Osteoblast (primary cell): ENCODE measurements at regions not wholly inside any gene's neighbourhood (a gene's known extent, or its start where the extent isn't known, plus 50 kb on each side); places are given as distances from the start of the nearest gene placed in this dataset.

Experiments
- DNase-seq: peaks from one replicate; pipeline ENCODE4 v3.0.0; 2011; ENCODE audit warnings: low spot score, mixed read lengths; ENCODE audit not compliant: insufficient read length; ENCODE audit errors: missing footprints
- H2AFZ ChIP-seq: 2 replicates; pipeline ENCODE4 v1.6.0; 2011; ENCODE audit warnings: mild to moderate bottlenecking, low read length
- H3K27ac ChIP-seq: 2 replicates; pipeline ENCODE4 v1.5.1; 2011; ENCODE audit warnings: mild to moderate bottlenecking, low read depth, low read length, moderate library complexity
- H3K27me3 ChIP-seq: 2 replicates; pipeline ENCODE4 v1.6.0; 2012; ENCODE audit warnings: mild to moderate bottlenecking, control low read depth, inconsistent platforms, low read length, moderate library complexity; ENCODE audit not compliant: insufficient read depth
- H3K36me3 ChIP-seq: 2 replicates; pipeline ENCODE4 v1.5.1; 2011; ENCODE audit warnings: mild to moderate bottlenecking, low read length, control low read depth, moderate library complexity; ENCODE audit not compliant: insufficient read depth
- H3K4me1 ChIP-seq: 2 replicates; pipeline ENCODE4 v1.5.1; 2011; ENCODE audit warnings: mild to moderate bottlenecking, low read length, control low read depth, moderate library complexity; ENCODE audit not compliant: insufficient read depth
- H3K4me2 ChIP-seq: 2 replicates; pipeline ENCODE4 v1.6.0; 2011; ENCODE audit warnings: mild to moderate bottlenecking, low read length; ENCODE audit not compliant: insufficient read depth
- H3K4me3 ChIP-seq: fragments of 200-600 bp; sonication (generic); 3 replicates; pipeline ENCODE4 v1.5.1; 2012; ENCODE audit warnings: mild to moderate bottlenecking, low read length, inconsistent platforms; ENCODE audit not compliant: insufficient read depth
- H3K79me2 ChIP-seq: 2 replicates; pipeline ENCODE4 v1.6.0; 2012; ENCODE audit warnings: mild to moderate bottlenecking, low read length, control low read depth, inconsistent platforms; ENCODE audit not compliant: insufficient read depth
- H3K9me3 ChIP-seq: 2 replicates; pipeline ENCODE4 v1.5.1; 2011; ENCODE audit warnings: low read depth, low read length, control low read depth
- H4K20me1 ChIP-seq: 2 replicates; pipeline ENCODE4 v1.6.0; 2012; ENCODE audit warnings: mild to moderate bottlenecking, low read length, control low read depth; ENCODE audit not compliant: insufficient read depth
- CTCF ChIP-seq: IDR thresholded peaks from 2 replicates; pipeline ENCODE4 v1.5.1; 2011; ENCODE audit warnings: mild to moderate bottlenecking, low read depth, low read length, moderate library complexity; ENCODE audit errors: extremely low read depth

- Histone ChIP-seq H3K36me3 (no peaks in the 10 kb centered on the region), H2AFZ (no peak overlapping the region), H3K27ac (no peak overlapping the region), H3K4me2 (no peak overlapping the region), H3K4me1 (no peaks in the 10 kb centered on the region), H3K9me3 (no peaks in the 10 kb centered on the region), H4K20me1 (no peaks in the 10 kb centered on the region), H3K27me3 (no peaks in the 10 kb centered on the region), H3K79me2 (no peaks in the 10 kb centered on the region), H3K4me3 (no peak overlapping the region)
- TF ChIP-seq CTCF: no peak
- no peak for DNase-seq
Measured at GRCh38 chr2:139083121-139083520, 302.9 kb upstream of the NXPH2 start.

GRCh38 chr2:139080244-139080643 lies 300.1 kb upstream of the NXPH2 start:
- H4K20me1 ChIP-seq: no peaks in the 10 kb centered on the region
- H3K27me3 ChIP-seq: no peaks in the 10 kb centered on the region
- H2AFZ ChIP-seq: no peak overlapping the region
- no peak for DNase-seq
- H3K36me3 ChIP-seq: no peaks in the 10 kb centered on the region
- peaks cover 2% of the 10 kb centered on the region for H3K9me3 ChIP-seq
- H3K79me2 ChIP-seq: no peaks in the 10 kb centered on the region
- no peak for TF ChIP-seq CTCF
- no peak overlapping the region for H3K4me2 ChIP-seq
- no peak overlapping the region for H3K27ac ChIP-seq
- no peak overlapping the region for H3K4me3 ChIP-seq
- H3K4me1 ChIP-seq: no peaks in the 10 kb centered on the region

GRCh38 chr2:139079311-139079710 lies 299.1 kb upstream of the NXPH2 start:
- Histone ChIP-seq H3K27ac (no peak overlapping the region), H3K4me1 (no peaks in the 10 kb centered on the region), H3K4me2 (no peak overlapping the region), H3K4me3 (no peak overlapping the region), H3K79me2 (no peaks in the 10 kb centered on the region), H3K9me3 (peaks cover 2% of the 10 kb centered on the region), H2AFZ (no peak overlapping the region), H3K36me3 (no peaks in the 10 kb centered on the region), H3K27me3 (no peaks in the 10 kb centered on the region), H4K20me1 (no peaks in the 10 kb centered on the region)
- no peak for DNase-seq
- no peak for TF ChIP-seq CTCF

- Histone ChIP-seq H4K20me1 (no peaks in the 10 kb centered on the region), H3K27ac (no peak overlapping the region), H2AFZ (no peak overlapping the region), H3K79me2 (no peaks in the 10 kb centered on the region), H3K4me2 (no peak overlapping the region), H3K4me1 (no peaks in the 10 kb centered on the region), H3K4me3 (no peak overlapping the region), H3K36me3 (no peaks in the 10 kb centered on the region), H3K9me3 (peaks cover 2% of the 10 kb centered on the region), H3K27me3 (no peaks in the 10 kb centered on the region)
- no peak for TF ChIP-seq CTCF
- DNase-seq: no peak
Measured at GRCh38 chr2:139078376-139078775, 298.2 kb upstream of the NXPH2 start.
